ENCODE measurements at regions not wholly inside any gene's neighbourhood (a gene's known extent, or its start where the extent isn't known, plus 50 kb on each side); places are given as distances from the start of the nearest gene placed in this dataset.
"Not testable (repeated sequence)": the region's sequence is repeated elsewhere in the genome, so short reads cannot be mapped to it uniquely, and the experiment has no call there.

DNA sequence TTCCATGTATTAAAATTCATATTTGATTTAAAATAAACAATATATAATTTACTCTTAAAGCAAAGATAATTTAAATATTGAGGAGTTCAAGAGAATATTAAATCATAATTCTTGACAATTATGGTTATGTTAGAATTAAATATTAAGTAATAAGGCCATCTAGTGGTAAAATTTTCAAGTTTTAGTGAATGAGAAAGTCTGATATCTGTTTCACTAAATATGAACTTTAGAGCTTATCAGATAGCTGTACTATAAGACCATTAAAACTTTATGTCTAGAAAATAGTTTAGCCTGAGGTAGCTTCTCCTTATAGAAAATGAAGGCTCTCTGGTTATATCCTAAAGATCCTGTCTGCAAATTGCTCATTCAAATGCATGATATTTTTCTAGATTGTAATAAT lies 152.1 kb upstream of the PRSS12 start:
- not testable (repeated sequence) for DNase-seq

DNA sequence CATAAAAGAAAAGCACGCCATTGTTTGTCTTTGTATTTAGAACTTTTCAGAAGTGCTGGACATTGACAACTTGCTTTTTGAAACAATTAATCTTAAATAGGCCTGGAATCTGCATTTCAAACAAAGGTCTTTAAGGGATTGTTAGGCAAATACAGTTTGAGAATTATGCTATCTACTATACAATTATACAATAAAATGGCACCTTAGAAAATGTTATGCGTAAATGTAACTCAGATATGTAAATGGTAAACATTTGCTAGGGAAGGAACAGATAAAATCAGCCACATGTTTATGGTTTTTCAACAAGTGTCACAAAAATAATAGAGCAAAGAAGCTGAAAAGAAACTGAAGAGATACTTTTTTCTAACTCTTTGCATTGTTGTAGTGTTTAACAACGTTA lies 152.7 kb upstream of the PRSS12 start:
- not testable (repeated sequence) for DNase-seq

DNA sequence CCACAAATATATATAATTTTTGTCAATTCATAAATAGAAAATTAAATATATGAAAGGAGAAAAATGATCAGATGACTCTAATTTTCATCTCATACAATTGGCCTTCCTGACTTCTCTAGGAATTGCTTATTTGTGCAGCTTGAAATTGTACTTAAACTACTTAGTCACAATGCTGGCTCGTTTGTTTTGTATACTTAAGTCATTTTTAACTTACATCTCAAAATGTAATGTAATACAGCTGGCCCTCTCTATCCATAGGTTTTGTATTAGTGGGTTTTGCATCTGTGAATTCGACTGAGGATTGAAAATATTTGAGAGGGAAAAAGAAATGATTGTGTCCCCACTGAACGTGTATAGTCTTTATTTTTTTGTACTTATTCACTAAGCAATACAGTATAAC lies 160.1 kb upstream of the PRSS12 start:
- DNase-seq = not testable (repeated sequence)

DNA sequence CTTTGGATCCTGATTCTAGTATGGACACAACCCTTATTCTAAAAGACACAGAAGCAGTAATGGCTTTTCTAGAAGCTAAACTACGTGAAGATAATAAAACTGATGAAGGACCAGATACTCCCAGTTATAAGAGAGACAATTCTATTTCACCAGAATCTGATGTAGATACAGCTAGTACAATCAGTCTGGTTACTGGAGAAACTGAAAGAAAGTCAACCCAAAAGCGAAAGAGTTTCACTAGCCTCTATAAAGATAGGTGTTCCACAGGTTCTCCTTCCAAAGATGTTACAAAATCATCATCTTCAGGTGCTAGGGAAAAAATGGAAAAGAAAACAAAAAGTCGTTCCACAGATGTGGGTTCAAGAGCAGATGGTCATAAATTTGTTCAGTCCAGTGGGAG lies 161.5 kb upstream of the PRSS12 start:
- DNase-seq = not testable (repeated sequence)

DNA sequence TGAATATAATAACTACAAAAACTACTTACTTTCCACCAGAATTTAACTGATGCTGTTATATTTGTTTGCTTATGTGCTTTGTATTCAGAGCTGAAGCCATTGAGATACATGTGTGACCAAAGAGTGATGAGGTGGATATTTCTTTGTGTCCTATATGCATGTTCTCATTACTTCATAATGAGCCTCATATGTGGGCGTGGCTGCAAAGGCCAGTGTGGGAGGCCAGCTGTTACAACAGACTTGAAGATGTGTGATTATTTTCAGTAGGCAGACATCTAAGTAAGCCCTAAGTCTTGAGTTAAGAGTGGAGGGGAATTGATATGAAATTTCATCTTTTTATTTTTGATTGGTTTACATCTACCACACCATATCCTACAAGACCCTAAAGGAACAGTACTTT lies 163.3 kb upstream of the PRSS12 start:
- not testable (repeated sequence) for DNase-seq

DNA sequence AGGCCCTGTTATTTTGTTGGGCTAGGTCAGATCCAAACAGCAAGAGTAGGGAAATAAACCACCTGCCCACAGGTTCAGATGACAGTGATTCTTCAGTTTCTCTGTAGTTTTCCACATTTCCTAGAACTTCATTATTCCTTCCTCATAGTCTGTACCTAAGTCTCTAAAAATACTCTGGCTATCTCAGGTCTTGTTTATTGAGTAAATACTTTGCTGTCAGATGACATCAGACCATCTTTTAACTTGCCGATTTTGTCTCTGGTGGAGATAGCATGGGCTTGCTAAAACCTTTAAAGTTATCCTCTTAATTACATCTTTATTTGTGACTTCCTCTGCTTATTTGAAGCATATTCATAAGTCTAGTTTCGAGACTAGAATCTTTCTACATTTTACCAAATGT lies 155.1 kb upstream of the METTL14 start:
- not testable (repeated sequence) for DNase-seq

DNA sequence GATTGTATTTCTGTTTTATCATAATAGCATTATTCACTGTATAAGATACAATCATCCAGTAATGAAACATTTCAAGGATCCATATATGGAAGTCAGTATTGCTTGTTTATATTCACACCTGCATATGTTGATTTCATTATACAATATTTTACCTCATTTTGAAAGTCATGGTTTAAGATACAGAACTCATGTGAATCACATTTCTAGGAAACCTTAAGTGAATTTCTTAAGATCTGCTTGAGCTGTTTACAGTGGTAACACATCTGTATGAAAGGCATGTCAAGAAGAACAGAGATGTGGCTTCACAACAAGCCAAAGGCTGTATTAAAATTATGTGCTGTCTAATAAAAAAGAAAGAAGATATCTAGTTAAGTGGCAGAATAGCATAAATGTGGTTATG lies 153.2 kb upstream of the METTL14 start:
- DNase-seq = not testable (repeated sequence)

DNA sequence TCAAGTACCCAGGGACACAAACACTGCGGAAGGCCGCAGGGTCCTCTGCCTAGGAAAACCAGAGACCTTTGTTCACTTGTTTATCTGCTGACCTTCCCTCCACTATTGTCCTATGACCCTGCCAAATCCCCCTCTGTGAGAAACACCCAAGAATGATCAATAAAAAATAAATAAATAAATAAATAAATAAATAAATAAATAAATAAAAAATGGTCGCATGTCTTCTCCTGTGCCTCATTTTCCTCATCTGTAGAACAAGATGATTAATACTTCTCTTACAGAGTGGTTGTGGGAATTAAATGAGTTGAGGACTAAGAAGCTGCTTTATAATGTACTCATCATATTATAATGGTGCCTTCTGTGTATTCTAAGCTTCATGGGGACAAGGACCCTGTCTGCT lies 149.4 kb upstream of the METTL14 start:
- DNase-seq = not testable (repeated sequence)

DNA sequence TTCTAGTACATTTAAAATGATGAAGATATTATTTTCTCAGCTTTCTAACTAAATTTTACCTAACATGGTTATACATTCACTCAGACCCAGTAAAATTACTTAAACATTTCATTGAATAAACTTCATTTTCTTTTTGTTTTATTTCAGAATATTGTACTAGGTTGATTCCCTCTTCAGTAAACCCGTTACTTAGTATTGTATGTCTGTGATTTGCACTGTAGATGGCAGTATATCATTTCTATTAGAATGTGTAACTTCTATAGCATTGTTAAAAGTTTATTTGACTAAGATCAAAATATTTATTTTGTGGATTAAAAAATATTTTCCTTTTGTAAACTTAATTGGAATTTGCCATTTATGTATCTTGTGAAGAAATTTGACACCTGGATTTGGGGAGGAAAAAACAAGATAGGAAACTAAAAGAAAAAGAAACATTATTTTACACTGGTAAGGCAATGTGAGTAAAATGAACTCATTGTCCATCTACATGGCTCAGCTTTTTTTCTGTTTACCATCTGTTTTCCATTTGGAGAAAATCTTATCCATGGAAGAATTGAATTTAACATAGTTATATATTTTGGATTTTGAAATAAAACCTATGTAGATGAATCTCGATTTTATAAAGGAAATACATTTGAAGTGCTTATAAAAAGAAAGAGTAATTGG lies 145.6 kb upstream of the METTL14 start:
- not testable (repeated sequence) for DNase-seq

DNA sequence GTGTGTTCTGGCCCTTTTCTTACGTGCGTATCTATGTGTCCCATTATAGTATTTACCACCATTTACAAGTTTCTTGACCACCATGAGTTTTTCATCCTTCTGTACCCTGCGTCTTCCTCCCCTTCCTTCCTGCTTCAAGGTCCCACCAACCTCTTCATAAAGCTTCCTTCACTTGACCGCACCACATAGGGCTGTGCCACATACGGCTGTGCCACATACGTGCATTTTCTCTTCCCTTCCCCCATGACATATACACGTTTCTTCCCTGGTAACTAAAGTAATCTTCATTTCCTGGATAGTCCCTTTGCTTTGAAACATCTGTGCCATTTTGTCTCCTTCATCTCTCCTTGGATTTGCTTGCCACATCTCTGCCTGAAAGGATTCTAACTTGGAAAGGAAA lies 128.6 kb upstream of the METTL14 start:
- not testable (repeated sequence) for DNase-seq

DNA sequence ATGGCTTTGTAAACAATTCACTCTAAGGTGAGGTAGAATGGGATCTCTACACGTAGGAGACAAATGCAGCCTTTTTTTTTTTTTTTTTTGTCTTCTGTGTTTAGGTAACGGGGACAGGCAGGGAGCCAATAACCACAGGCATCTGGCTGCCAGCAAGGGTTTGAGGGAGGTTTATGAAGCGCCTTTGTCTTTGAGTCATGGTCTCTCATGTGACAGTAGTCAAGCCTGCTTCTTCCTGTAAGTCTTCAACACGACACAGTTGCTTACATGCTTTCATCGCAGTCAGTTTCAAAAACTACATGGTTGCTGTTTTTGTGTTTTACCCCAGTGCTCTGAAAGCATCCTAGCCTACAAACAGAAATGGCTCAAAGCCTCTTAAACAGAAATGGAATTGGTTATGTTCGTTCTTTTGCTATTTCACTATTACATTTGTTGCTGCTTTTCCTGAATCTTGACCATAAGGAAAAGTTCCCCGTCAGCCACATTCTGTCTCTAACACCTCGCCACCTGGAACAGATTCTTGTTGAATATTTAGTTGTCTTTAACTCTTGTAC lies 127.8 kb upstream of the METTL14 start:
- no peak for DNase-seq

DNA sequence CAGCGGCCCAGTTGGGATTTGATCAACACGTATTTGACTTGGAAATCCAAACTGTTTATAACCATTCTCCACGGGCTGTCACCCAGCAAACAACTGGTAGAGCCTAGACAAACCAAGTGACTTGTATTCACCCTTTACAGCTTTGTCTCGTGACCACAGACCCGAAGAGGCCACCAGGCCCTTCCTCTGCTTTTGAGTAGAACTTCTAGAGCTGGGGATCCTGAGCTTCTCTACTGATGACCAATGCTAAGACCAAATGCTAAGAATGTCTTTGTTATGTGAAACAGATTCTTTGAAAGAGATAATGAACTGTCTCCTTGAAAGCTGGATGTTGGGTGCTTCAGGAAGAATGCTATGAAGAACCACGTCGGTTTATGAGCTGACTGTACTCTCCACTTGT lies 127.0 kb upstream of the METTL14 start:
- not testable (repeated sequence) for DNase-seq

DNA sequence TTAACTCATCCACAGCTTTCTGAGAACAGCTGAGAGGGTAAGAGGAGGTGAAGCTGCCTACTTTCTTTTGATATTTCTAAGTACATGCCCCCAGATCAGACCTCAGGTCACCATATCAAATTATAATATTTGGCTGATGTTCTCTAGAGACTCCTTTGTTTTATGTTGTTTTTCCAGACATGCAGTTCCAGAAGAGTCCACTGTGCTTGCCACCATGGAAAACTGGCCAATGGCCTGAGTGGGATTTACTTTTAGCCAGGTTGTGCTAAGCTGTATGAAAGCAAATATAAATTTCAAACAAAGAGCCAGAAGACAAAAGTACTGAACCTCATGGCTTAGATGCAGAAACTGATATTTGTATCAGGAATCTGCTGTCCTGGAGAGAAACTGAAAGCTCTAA lies 123.6 kb upstream of the METTL14 start:
- DNase-seq = not testable (repeated sequence)

DNA sequence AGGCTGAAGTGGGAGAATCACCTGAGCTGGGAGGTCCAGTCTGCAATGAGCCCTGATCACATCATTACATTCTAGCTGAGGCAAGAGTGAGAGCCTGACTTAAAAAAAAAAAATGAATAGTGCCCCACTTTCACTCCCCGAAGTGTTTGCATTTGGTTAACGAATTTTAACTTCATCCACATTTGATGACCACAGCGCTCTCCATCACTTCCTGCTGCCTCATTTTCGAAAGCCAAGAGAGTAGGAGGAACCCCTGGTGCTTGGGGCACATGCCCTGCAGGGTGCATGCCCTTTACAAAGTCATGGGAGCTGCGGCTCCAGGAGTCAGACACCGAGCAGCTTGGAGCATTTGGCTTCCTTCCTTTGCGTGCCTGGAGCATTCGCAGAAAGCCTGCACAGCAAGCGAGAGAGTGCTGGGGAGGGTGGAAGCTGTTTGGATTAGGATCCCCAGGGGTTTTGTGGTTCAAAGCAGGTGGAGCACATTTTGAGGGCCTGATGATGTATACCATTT lies 119.1 kb upstream of the METTL14 start:
- not testable (repeated sequence) for DNase-seq

DNA sequence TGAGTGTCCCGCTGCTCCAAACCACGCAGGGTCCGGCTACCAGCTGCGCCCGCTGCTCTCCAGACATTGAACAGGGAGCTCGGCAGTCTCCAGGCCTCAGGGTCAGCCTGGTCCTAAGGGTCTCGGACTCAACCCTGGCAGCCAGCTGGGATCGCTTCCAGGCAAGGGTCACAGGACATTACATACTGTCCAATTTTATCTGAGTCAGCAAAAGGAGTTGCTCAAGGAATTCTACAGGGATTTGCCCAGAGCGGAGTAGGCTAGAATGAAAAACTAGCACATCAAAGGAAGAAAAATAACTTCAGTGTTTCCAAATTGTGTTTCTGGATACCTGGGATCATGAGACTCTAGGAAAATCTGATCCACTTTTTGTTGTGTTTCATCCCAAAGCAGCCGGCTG lies 112.2 kb upstream of the METTL14 start:
- DNase-seq = not testable (repeated sequence)

DNA sequence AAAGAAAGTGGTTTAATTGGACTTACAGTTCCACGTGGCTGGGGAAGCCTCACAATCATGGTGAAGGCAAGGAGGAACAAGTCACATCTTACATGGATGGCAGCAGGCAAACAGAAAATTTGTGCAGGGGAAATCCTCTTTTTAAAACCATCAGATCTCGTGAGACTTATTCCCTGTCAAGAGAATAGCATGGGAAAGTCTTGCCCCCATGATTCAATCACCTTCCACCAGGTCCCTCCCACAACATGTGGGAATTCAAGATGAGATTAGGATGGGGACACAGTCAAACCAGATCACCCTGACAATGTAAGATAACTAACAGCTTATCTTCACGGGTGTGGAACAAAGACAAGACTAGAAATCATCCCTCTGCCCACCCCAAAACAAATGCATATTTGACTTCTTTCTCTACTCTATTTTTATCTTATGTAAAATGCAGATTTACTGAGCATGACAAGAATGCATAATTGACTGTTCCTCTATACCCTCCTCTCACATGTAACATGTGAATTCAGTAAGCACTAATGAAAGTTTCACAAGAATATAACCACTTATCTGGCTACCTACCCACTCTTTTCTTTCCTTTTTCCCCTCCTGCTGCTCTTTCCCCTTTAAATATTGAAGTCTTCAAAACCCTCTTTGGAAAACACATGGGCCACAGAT lies 110.8 kb upstream of the METTL14 start:
- not testable (repeated sequence) for DNase-seq

DNA sequence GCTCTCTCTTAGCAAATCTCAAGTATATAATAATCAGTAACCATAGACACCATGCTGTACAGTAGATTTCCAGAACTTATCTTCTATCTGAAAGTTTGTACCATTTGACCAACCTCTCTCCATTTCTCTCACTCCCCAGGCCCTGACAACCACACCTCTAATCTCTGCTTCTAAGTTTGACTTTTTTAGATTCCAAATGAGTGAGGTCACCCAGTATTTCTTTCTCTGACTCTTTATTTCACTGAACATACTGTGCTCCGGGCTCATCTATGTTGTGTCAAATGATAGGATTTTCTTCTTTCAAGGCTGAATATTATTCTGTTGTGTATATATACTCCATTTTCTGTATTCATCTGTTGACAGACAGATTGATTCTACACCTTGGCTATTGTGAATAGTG lies 110.1 kb upstream of the METTL14 start:
- DNase-seq = not testable (repeated sequence)

DNA sequence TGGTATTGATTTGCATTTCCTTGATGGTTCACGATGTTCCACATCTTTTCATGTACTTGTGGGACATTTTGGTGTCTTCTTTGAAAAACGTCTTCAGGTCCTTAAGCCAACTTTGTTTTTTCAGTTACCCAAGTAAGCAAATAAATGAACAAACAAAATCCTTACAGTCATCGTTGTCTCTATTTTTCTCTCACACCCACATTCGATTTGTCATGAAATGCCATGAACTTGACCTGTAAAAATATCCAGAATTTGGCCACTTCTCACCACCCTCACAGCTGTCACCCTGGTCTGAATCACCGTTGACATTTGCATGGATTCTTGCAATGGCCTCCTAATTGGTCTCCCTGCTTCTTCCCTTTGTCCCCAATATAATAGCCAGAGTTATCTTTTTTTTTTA lies 109.5 kb upstream of the METTL14 start:
- not testable (repeated sequence) for DNase-seq

DNA sequence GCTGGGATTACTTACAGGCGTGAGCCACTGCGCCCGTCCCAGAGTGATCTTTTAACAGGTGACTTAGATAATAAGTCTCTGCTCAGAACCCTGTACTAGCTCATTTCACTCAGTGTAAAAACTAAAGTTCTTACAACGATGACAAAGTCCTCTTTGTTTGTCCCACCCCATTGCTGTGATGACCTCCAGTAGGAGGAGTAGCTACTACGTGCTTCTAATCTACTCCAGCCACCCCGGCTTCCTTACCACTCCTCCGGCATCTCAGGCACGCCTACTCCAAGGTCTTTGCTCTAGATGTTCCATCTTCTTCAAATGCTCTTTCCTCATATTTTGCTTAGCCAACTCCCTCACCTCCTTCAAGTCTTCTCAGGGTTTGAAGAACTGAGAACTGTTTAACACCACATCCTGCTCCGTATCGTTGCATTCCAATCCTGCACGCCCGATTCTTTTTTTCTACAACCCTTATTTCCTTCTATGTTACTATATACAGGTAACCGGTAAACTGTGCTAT lies 108.4 kb upstream of the METTL14 start:
- DNase-seq = not testable (repeated sequence)

DNA sequence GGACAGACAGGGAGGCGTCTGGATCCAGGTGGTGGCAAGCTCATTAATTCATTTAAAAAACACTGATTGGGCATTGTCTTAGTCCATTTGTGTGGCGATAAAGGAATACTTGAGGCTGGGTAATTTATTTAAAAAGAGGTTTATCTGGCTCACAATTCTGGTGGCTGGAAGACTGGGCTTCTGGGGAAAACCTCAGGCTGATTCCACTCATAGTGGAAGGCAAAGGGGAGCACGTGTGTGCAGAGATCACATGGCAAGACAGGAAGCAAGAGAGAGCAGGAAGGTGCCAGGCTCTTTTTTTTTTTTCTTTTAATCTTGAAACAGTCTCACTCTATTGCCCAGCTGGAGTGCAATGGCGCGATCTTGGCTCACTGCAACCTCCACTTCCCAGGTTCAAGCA lies 100.2 kb upstream of the METTL14 start:
- no peak for DNase-seq

DNA sequence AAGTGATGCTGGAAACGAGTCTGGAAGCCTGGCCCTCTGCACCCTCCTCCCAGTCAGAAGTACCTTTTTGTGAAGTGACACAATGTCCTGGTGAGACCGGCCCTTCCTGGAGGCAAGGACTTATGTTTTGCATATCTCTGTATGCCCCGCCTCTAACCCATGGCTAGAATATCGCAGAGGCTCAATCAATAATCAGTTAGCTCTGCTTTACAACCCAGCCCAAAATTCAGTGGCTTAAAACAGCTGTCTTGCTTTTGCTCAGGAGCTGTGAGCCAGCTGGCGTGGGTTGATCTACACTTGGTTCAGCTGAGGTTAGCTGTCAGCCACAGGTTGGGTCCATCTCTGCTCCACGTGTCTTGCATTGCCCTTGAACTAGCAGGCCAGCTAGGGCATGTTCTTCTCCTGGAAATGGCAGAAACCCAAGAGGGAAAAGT lies 98.8 kb upstream of the METTL14 start:
- DNase-seq = no peak

DNA sequence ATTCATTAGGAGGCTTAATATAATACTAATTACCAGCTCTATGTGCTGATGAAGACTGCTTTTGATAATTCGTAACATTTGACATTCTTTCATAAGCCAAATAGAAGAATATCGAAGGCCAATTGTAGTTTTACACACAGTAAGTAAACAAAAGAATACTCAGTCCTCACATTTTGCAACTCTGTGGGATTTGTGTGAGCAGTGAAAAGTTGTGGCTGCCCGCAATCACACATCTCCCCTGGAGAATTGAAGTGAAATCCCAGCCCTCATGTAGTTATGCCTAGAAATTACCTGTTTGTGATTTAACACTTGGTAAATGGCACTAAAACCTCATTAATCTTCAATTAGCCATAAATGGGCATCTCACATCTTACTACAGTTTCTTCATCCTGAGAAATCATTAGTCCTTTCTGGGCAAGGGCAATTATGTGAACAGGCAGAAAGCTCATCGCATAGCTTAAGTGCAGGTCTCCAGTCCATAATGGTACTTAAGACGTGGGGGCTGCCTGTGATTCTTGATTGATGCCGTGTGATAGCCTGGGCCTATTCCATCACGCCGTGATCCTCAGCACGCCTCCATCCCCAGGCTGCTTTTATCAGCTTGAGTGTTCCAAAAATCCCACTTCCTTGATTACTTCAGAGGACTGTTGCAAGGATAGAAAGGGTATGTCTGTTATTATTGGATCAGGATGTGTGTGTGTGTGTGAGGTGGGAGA lies 97.9 kb upstream of the METTL14 start:
- DNase-seq = no peak

DNA sequence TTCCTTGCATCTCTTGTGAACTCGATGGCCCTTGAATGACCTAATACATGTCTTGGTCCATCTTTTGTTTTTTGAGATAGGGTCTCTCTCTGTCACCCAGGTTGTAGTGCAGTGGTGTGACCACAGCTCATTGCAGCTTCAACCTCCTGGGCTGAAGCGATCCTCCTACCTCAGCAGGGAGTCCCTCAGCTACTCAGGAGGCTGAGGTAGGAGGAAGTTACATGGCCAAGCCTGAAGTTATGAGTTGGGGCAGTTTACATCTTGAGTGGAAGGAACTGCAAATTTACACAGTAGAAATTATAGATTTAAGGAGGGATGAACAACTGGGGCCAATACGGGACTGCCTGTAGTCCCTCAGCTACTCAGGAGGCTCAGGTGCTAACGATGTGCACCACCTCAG lies 97.2 kb upstream of the METTL14 start:
- DNase-seq = no peak

All from stimulated activated CD4-positive, alpha-beta T cell treated with anti-CD3 and anti-CD28 coated beads, Interleukin-1b, Interleukin-23, amount 100 ng/mL, for 48 hours (primary cell).